GM18868 (cell line): ENCODE measurements at regions not wholly inside any gene's neighbourhood (a gene's known extent, or its start where the extent isn't known, plus 50 kb on each side); places are given as distances from the start of the nearest gene placed in this dataset.

Experiments used
- ATAC-seq: cut with Tn5 transposase; IDR thresholded peaks from one replicate; pipeline ENCODE4 v1.9.1; 2021; ENCODE audit warnings: mild to moderate bottlenecking, moderate library complexity; ENCODE audit not compliant: unreplicated experiment

DNA sequence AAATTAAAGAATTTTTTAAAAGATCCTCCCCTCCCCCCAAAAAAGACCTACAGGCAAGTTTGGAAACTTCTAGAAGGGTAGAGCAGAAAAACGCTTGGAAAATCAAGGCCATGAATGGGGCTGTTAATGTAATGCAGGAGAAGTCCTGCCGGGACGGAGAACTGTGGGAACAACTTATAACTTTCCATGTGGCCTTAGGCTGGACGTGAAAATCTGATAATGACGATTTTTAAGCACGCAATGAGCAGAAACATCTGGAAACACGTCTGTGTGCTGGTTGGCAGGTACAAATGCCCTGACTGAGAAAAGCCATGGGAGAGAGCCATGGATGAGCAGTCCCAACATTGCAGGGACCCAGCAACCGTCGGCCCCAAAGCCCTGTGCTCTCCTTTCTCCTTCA lies 198.7 kb upstream of the RREB1 start:
- ATAC-seq = no peak

- no peak for ATAC-seq
These were observed 196.9 kb upstream of the RREB1 start for GRCh38 chr6:6910734-6911295.

DNA sequence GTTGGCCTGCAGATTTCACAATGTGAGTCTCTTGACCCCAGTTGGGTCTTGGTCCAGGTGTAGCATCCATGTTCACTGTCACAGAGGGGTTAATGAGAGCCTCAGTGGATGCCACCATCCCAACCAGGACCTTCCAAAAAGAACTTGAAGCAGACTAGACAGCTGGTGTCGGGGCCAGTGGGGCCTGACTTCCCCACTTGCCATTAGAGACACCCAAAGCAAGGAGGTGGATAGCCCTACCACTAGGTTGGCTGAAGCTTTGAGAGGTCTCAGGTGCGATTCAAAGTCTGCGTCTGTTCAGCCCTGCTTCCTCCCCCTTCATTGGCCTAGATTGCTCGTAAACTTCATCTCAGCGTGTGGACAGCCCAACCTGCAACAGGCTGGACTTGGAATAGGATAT lies 196.4 kb upstream of the RREB1 start:
- ATAC-seq = no peak

- ATAC-seq = no peak
These were observed 194.7 kb upstream of the RREB1 start for GRCh38 chr6:6912817-6913744.

- no peak for ATAC-seq
These were observed 192.5 kb upstream of the RREB1 start for GRCh38 chr6:6915219-6915618.

DNA sequence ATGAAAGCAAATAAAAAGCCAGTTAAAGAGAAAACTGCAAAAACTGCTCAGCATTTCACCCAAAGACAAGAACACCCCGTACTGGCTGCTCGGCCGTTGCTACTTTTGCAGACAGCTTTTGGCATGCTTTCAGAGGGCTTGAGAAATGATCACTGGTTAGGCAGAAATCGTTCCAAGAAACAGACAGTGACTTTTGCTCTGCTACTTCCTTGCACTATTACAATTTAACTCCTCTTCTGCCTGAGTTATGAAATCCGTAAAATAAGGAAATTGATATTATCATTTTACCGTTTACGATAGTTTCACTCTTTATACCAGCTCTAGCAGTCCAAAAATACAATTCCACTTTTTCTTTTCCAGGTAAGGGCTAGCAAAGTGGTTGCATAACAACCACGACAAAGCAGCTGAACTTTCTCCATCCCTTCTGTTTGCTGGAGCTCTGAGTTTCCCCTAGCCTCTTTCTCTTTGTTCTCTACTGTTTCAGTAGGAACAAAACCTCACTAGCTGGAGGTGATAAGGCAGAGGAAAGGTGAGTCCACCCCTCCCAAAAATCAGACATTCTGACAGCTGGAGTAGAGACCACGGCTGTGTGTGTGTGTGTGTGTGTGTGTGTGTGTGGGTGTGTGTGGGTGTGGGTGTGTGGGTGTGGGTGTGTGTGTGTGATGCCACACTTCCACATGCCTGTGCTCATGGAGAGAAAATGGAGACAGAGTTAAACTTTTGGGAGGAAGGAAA lies 191.8 kb upstream of the RREB1 start:
- ATAC-seq = no peak

DNA sequence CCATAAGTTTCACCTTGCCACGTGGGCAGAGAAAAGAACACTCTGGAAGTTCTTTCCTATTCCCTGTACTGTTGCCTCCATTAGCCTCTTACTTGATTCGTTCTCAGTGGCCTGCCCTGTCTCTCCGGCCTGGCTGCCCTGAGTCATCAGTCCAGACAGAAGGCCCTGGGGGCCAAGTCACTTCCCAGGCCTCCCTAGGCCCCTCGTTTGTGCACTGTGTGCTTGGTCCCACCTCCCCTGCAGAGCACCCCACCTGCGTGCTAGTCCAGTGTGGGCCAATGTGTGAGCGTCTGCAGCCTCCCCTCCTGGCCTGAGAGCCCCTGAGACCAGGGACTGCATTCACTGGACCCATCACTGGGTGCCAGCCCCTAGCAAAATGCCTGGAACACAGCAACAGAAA lies 191.2 kb upstream of the RREB1 start:
- ATAC-seq = no peak

DNA sequence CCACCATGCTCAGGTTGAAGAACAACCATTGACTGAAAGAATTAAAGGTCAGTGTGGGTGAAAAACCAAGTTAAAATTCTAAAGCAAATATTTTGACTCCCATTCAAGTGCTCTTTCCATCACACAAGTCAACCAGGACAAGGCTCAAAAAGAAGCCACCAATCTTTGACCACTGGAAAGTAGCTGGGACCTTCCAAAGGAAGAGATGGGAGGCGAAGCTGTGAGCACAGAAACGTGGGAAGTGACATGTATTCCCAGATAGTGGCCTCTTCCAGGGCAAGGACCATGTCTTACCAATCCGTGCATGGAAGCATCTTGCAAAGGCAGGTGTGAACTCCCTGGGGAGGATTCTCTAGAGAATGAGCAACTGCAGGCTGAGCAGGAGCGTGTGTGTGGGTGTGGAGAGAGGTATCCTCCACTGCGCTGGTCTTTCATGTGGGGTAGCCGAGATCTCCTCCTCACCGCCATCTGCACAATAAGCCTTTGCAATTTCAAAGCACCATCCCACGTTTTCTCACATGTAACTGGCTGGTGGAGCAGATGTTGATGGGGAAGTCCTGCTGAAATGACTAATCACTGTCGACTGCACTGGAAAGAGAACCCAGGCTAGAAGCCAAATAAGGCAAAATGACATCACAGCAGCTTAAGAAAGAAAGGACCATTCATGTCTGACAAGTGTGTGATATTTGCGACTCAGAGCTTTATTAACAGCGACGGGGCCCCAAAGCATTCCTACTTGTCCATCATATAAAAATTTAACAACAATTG lies 189.4 kb upstream of the RREB1 start:
- peak; percentile 92 for ATAC-seq

GRCh38 chr6:6919173-6919572 lies 188.6 kb upstream of the RREB1 start:
- no peak for ATAC-seq

GRCh38 chr6:6920114-6920986 lies 187.4 kb upstream of the RREB1 start:
- ATAC-seq = no peak

GRCh38 chr6:6920987-6921313 lies 186.8 kb upstream of the RREB1 start:
- no peak for ATAC-seq

DNA sequence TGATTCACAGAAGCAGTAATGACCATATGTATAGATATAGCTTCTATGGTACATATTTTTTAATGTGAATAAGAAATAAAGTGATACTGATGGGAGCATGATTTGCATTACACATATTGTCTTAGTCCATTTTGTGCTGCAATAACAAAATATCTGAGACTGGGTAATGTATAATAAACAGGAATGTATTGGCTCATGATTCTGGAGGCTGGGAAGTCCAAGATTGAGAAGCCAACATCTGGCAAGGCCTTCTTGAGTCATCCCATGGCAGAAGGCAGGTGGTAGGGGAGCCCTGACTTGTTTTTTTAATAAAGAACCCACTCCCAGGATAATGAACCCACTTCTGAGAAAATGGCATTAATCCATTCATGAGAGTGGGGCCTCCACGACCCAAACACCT lies 185.6 kb upstream of the RREB1 start:
- ATAC-seq = no peak

DNA sequence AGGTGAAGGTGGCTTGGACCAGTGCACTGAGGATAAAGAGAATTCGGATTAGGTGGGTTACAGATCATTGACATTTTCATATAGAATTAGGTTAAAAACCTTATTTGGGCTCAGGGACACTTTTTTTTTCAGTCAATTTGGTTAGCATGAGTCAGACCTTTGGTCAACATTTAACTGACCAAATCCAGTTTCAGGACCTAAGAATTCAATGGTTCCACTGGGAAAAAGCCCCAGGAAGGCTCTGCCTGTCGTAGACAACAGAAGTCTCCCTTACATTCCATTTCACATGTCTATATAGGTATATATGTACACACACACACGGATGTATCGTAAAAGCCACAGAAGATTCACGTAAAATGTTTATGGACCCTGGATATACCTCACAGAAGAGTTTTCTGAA lies 184.2 kb upstream of the RREB1 start:
- no peak for ATAC-seq

DNA sequence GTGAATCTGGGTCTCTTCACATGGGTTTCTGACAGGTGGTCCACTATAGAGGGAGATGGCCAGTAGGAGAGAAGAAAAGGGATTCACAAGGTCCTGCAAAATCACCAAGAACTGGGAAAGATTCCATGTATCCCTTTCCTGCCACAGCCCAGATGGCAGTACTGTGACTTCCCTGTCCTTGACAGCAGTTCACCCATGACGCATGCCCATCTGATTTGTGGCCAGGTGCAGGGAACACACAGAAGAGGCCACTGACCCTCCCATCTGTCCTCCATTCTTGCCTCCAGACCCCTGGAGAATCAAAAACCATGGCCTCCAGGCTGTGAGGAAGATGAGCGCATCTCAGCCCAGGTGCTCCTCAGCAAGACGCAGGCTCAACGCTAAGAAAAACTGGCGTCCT lies 183.1 kb upstream of the RREB1 start:
- no peak for ATAC-seq

GRCh38 chr6:6925391-6926164 lies 182.2 kb upstream of the RREB1 start:
- ATAC-seq = no peak

GRCh38 chr6:6926856-6927255 lies 180.9 kb upstream of the RREB1 start:
- no peak for ATAC-seq

GRCh38 chr6:6927521-6928361 lies 180.0 kb upstream of the RREB1 start:
- no peak for ATAC-seq

DNA sequence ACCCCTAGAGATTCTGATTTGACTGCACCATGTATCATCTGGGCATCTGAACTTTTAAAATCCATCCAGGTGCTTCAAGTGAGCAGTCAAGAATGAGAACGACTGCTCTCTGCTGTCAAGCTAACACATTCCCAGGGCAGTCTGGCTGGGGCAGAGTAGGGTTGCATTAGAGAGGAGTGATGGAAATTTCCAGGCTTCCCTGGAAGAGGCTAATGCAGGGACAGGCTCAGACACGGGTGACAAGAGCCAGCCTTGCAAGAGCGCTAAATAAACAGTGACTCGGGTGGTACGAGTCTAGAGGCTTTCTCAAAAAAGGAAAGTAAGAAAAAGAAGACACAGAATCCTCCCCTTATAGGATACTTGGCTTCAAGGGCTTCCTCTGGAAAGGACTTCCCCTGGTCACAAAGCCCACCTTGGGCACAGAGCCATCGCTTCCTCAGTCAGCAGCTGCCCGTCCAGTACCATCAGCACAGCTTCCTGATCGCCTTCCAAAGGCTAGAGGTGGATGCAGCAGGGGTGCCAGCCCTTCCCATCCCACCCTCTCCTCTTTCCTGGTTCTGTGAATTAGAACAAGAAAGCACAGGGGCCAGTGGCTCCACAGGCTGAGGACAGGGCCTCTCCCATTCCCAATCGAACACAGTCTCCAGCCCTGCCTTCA lies 177.4 kb upstream of the RREB1 start:
- no peak for ATAC-seq
